ENCODE measurements at regions not wholly inside any gene's neighbourhood (a gene's known extent, or its start where the extent isn't known, plus 50 kb on each side); places are given as distances from the start of the nearest gene placed in this dataset.

DNA sequence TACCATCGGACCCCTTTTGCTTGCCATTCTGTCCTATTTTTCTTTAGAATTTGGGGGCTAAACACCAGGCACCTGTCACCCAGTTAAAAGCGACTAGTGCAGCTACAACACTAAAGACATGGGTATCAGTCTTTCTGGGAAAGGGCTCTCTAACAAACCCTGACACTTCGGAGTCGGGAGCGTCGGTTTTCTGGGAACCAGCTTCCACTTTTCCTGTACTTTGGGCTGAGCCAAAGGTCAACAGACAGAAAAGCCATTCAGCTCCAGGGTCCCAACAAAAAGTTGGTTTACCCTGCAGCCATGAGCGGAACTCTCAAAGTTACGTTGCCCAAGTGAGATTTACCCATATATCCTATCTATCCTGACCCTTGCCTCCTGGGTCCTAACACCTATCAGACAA, 337.0 kb upstream of the SLITRK5 start:
- TF ChIP-seq CTCF (IDR thresholded peaks at IDR 0.05) = no peak
- TF ChIP-seq EP300 (IDR thresholded peaks at IDR 0.05) = no peak
- no peak for TF ChIP-seq POLR2AphosphoS5 (IDR thresholded peaks at IDR 0.05)
- TF ChIP-seq POLR2A (IDR thresholded peaks at IDR 0.05) = no peak

All from sigmoid colon (tissue), 4 donors.